GM18868 (cell line): ENCODE measurements at regions not wholly inside any gene's neighbourhood (a gene's known extent, or its start where the extent isn't known, plus 50 kb on each side); places are given as distances from the start of the nearest gene placed in this dataset.
A peak's percentile ranks its signal among the peaks of the same experiment; 100 is the strongest.

Source experiments
- ATAC-seq: cut with Tn5 transposase; IDR thresholded peaks from one replicate; pipeline ENCODE4 v1.9.1; 2021; ENCODE audit warnings: mild to moderate bottlenecking, moderate library complexity; ENCODE audit not compliant: unreplicated experiment

GRCh38 chr5:143761663-143762062 lies 50.3 kb upstream of the HMHB1 start:
- ATAC-seq: no peak

- ATAC-seq: no peak
These were observed 51.2 kb upstream of the HMHB1 start for GRCh38 chr5:143760755-143761154.

- ATAC-seq: peak; percentile 48
These were observed 51.8 kb upstream of the HMHB1 start for GRCh38 chr5:143760131-143760505.

GRCh38 chr5:143759396-143760130 lies 52.4 kb upstream of the HMHB1 start:
- ATAC-seq: no peak

- peak; percentile 76 for ATAC-seq
These were observed 53.2 kb upstream of the HMHB1 start for GRCh38 chr5:143758750-143759149.

- no peak for ATAC-seq
These were observed 53.9 kb upstream of the HMHB1 start for GRCh38 chr5:143758015-143758414.

- ATAC-seq: no peak
These were observed 54.8 kb upstream of the HMHB1 start for GRCh38 chr5:143757116-143757515.

GRCh38 chr5:143755966-143756365 lies 56.0 kb upstream of the HMHB1 start:
- ATAC-seq: no peak

- ATAC-seq: no peak
These were observed 59.7 kb upstream of the HMHB1 start for GRCh38 chr5:143752165-143752850.

- no peak for ATAC-seq
These were observed 60.6 kb upstream of the HMHB1 start for GRCh38 chr5:143751342-143751741.

GRCh38 chr5:143749581-143750205 lies 62.3 kb upstream of the HMHB1 start:
- ATAC-seq: no peak

- ATAC-seq: no peak
These were observed 63.4 kb upstream of the HMHB1 start for GRCh38 chr5:143748516-143748915.

GRCh38 chr5:143742951-143743350 lies 69.0 kb upstream of the HMHB1 start:
- no peak for ATAC-seq

GRCh38 chr5:143741421-143741820 lies 70.5 kb upstream of the HMHB1 start:
- ATAC-seq: no peak

GRCh38 chr5:143740956-143741355 lies 71.0 kb upstream of the HMHB1 start:
- ATAC-seq: no peak

- no peak for ATAC-seq
These were observed 72.2 kb upstream of the HMHB1 start for GRCh38 chr5:143739746-143740145.

- ATAC-seq: peak; percentile 80
These were observed 73.3 kb upstream of the HMHB1 start for GRCh38 chr5:143738417-143739401.

- no peak for ATAC-seq
These were observed 74.9 kb upstream of the HMHB1 start for GRCh38 chr5:143737062-143737461.

GRCh38 chr5:143734456-143734780 lies 77.5 kb upstream of the HMHB1 start:
- ATAC-seq: no peak

- ATAC-seq: no peak
These were observed 78.1 kb upstream of the HMHB1 start for GRCh38 chr5:143733665-143734455.
